Gastroesophageal sphincter (tissue), 3 donors: ENCODE measurements at regions not wholly inside any gene's neighbourhood (a gene's known extent, or its start where the extent isn't known, plus 50 kb on each side); places are given as distances from the start of the nearest gene placed in this dataset.

ENCODE experiments used
- CTCF ChIP-seq, 4 experiments: fragments of 200-600 bp in 2 of 4; fragments of 450-650 bp in 2 of 4; sonication (generic) in 1 of 4; IDR thresholded peaks; one replicate each; pipeline ENCODE4 v1.5.1; 2017 to 2019; ENCODE audit warnings: antibody characterized with exemption in 4 of 4, mild to moderate bottlenecking in 2 of 4, moderate library complexity in 2 of 4
- POLR2A ChIP-seq, 2 donors: fragments of 450-650 bp; IDR thresholded peaks; one replicate each; pipeline ENCODE4 v1.6.1; 2017; ENCODE audit warnings: antibody characterized with exemption in 2 of 2, mild to moderate bottlenecking in 2 of 2, moderate library complexity in 1 of 2
- POLR2AphosphoS5 ChIP-seq: sonication (generic); formaldehyde crosslinking; IDR thresholded peaks from one replicate; pipeline ENCODE4 v1.6.1; 2017; ENCODE audit warnings: antibody characterized with exemption

- TF ChIP-seq CTCF (IDR thresholded peaks at IDR 0.05) (no peak), POLR2A (IDR thresholded peaks at IDR 0.05) (no peak), POLR2AphosphoS5 (no peak)
These were observed 93.7 kb upstream of the RBBP8 start for GRCh38 chr18:22839340-22839821.
